ENCODE measurements at regions not wholly inside any gene's neighbourhood (a gene's known extent, or its start where the extent isn't known, plus 50 kb on each side); places are given as distances from the start of the nearest gene placed in this dataset.
"Not testable (repeated sequence)": the region's sequence is repeated elsewhere in the genome, so short reads cannot be mapped to it uniquely, and the experiment has no call there.

- FAIRE-seq; DNase-seq (ENCODE audit: insufficient read length, low spot score): not testable (repeated sequence)
These were observed 182.5 kb upstream of the FAM20C start for GRCh38 chr7:9919-10318.

- not testable (repeated sequence) for DNase-seq (ENCODE audit: insufficient read length, low spot score)
These were observed 159.6 kb upstream of the FAM20C start for GRCh38 chr7:32565-33280.

GRCh38 chr7:35121-35541, 157.2 kb upstream of the FAM20C start:
- not testable (repeated sequence) for FAIRE-seq; DNase-seq (ENCODE audit: insufficient read length, low spot score)

More at GRCh38 chr7:32565-33280, 159.6 kb upstream of the FAM20C start:
- not testable (repeated sequence) for FAIRE-seq

GRCh38 chr7:36539-36938, 155.8 kb upstream of the FAM20C start:
- DNase-seq (ENCODE audit: insufficient read length, low spot score); FAIRE-seq: not testable (repeated sequence)

- DNase-seq (ENCODE audit: insufficient read length, low spot score); FAIRE-seq: not testable (repeated sequence)
These were observed 154.7 kb upstream of the FAM20C start for GRCh38 chr7:37656-38055.

- DNase-seq (ENCODE audit: insufficient read length, low spot score); FAIRE-seq: not testable (repeated sequence)
These were observed 153.9 kb upstream of the FAM20C start for GRCh38 chr7:38444-38843.

GRCh38 chr7:39984-40740, 152.2 kb upstream of the FAM20C start:
- DNase-seq (ENCODE audit: insufficient read length, low spot score); FAIRE-seq: not testable (repeated sequence)

GRCh38 chr7:40799-41750, 151.3 kb upstream of the FAM20C start:
- FAIRE-seq (no peak), DNase-seq (ENCODE audit: insufficient read length, low spot score) (no peak)

GRCh38 chr7:41917-42565, 150.3 kb upstream of the FAM20C start:
- FAIRE-seq (no peak), DNase-seq (ENCODE audit: insufficient read length, low spot score) (no peak)

- DNase-seq (ENCODE audit: insufficient read length, low spot score), result no peak
- no peak for FAIRE-seq
These were observed 148.4 kb upstream of the FAM20C start for GRCh38 chr7:43791-44540.

GRCh38 chr7:44541-44896, 147.9 kb upstream of the FAM20C start:
- DNase-seq (ENCODE audit: insufficient read length, low spot score) (no peak), FAIRE-seq (no peak)

GRCh38 chr7:45106-46090, 147.0 kb upstream of the FAM20C start:
- no peak for DNase-seq (ENCODE audit: insufficient read length, low spot score)
- FAIRE-seq, result no peak

- DNase-seq (ENCODE audit: insufficient read length, low spot score), result no peak
- no peak for FAIRE-seq
These were observed 146.1 kb upstream of the FAM20C start for GRCh38 chr7:46123-46829.

GRCh38 chr7:46830-47140, 145.6 kb upstream of the FAM20C start:
- FAIRE-seq, result no peak

GRCh38 chr7:51456-52068, 140.8 kb upstream of the FAM20C start:
- DNase-seq (ENCODE audit: insufficient read length, low spot score), result no peak
- no peak for FAIRE-seq

More at GRCh38 chr7:46830-47140, 145.6 kb upstream of the FAM20C start:
- no peak for DNase-seq (ENCODE audit: insufficient read length, low spot score)

- DNase-seq (ENCODE audit: insufficient read length, low spot score) (no peak), FAIRE-seq (no peak)
These were observed 140.3 kb upstream of the FAM20C start for GRCh38 chr7:52100-52499.

GRCh38 chr7:53531-53930, 138.8 kb upstream of the FAM20C start:
- FAIRE-seq (no peak), DNase-seq (ENCODE audit: insufficient read length, low spot score) (no peak)

- DNase-seq (ENCODE audit: insufficient read length, low spot score) (no peak), FAIRE-seq (no peak)
These were observed 137.8 kb upstream of the FAM20C start for GRCh38 chr7:54615-55014.

Data from GM19239 (cell line).